Choroid plexus epithelial cell (primary cell): ENCODE measurements at regions not wholly inside any gene's neighbourhood (a gene's known extent, or its start where the extent isn't known, plus 50 kb on each side); places are given as distances from the start of the nearest gene placed in this dataset.

Experiments
- DNase-seq: peaks from one replicate; pipeline ENCODE4 v3.0.0-alpha.2; 2010; ENCODE audit warnings: low read depth
- H3K4me3 ChIP-seq: 2 replicates; pipeline ENCODE4 v1.5.1; 2011; ENCODE audit warnings: low read depth, mild to moderate bottlenecking, control low read depth, low read length, moderate library complexity
- TF ChIP-seq, protein P1 (sequence below): conservative IDR thresholded peaks from 2 replicates; pipeline ENCODE4 v1.5.1; 2011; ENCODE audit warnings: low read depth, mild to moderate bottlenecking, control low read depth, inconsistent platforms, low read length, moderate library complexity

DNA sequence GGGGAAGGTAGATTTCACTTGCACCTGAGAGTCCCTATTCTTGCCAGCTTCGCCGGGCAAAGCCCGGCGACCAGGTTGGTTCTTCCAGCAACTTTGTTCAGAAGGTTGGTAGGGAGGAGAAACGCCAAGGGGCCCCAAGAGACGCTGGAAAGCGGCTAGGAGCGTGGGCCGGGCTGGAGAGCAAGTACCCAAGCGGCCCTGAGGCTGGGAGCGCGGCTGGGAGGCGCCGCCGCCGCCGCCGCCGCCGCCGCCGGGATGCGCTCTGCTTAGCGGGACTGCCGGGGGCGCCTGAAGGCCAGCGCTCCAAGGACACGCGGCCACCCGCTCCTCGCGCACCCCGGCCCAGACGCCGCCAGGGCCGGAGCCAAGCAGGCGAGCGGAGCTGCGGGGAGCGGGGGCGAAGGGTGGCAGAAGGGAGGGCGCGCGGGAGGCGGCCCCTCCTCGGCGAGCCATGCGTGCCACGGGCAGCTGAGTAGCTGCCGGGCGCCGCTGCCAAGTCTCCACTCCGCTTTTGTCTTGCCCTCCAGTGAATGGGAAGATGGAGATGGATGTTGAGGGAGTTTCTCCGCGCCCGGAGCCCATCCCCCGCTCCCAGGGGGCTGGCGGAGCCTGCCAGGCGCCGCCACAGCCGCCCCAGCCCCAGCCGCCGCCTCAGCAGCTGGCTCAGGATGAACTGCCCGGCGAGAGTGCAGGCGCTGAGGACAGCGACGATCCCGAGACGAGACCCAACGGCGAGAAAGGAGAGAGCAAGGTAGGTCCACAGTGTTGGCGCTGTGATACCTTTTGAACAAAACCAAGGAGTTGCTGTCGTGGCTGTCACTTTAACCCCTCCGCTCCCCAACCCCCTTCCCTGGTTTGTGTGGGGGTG lies 227.4 kb upstream of the AZI2 start:
- H3K4me3 ChIP-seq: no peak overlapping the region
- no peak for DNase-seq

DNA sequence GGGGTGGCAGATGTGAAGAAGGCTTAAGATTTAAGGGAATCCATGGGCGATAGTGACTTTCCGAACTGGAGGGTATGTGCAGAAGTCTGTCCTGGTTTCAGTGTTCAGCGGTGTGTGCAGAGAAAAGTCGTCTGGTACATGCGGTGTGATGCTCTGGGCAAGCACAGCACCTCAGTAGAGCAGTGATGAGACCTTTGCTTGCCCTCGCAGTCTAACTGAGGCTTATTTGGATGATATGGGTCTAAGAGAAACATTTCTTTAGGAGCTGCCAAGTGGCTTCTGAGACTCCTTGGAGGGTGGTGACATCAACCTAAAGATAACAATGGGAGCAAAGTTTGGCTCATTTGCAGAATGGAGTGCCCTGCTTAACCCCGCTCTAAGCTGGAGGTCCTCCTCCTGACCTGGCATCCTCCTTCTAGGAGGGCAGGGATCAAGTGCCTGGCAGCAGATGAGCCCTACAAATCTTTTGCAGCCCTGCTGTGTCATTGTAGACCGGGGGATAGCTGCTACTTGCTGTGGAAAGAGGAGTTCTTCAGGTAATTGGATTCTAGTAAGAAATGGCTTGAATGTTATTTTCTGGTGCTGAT lies 228.1 kb upstream of the AZI2 start:
- no peak for DNase-seq
- TF ChIP-seq, protein P1, sequence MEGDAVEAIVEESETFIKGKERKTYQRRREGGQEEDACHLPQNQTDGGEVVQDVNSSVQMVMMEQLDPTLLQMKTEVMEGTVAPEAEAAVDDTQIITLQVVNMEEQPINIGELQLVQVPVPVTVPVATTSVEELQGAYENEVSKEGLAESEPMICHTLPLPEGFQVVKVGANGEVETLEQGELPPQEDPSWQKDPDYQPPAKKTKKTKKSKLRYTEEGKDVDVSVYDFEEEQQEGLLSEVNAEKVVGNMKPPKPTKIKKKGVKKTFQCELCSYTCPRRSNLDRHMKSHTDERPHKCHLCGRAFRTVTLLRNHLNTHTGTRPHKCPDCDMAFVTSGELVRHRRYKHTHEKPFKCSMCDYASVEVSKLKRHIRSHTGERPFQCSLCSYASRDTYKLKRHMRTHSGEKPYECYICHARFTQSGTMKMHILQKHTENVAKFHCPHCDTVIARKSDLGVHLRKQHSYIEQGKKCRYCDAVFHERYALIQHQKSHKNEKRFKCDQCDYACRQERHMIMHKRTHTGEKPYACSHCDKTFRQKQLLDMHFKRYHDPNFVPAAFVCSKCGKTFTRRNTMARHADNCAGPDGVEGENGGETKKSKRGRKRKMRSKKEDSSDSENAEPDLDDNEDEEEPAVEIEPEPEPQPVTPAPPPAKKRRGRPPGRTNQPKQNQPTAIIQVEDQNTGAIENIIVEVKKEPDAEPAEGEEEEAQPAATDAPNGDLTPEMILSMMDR: no peak
- no peak overlapping the region for H3K4me3 ChIP-seq

More for the DNA sequence above, 227.4 kb upstream of the AZI2 start:
- TF ChIP-seq, protein P1: no peak

DNA sequence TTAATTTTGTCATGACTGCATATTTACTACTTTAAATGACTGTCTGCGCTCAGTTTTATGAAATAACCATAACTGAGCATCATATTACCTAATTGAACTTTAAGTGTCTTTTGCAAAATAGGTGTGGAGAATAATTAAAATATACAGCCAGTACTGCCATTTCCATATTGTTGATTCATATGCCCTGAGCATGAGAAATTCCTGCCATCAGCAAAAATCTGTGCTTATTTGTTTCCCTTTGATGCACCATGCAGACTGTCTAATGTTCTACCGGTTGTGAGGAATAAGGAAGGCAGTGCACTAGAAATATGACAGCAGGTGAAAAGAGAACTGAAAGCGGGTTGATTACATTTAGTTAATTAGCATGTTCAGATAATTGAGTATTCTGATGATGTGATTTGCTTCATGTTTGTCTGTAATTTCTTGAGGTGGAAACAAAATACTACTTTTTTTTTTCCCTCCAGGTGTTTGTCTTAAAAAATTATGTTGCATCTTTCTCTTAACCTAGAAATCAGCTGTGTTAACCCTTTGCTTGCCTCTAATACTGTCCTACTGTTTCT lies 229.4 kb upstream of the AZI2 start:
- no peak for DNase-seq
- TF ChIP-seq, protein P1: no peak
- no peak overlapping the region for H3K4me3 ChIP-seq

DNA sequence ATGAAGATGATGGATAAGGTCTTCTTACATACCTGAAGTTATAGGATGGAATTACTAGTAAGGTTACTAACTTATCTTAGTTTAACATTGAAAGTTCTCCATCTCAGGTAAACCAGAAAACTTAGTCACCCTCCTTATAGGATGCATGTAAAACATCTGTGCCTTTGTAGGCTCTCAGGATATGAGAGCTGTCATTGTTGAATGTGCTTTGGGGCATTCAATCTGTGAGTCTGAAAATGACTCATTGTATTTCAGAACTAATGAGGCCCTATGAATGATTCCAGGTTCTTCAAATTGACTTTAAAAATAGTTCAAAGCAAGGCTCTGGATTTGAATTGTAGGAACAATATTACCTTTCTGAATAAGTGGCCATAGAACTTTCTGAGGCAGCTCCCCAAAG lies 237.7 kb upstream of the AZI2 start:
- TF ChIP-seq, protein P1: no peak
- H3K4me3 ChIP-seq: no peak overlapping the region
- DNase-seq: no peak

DNA sequence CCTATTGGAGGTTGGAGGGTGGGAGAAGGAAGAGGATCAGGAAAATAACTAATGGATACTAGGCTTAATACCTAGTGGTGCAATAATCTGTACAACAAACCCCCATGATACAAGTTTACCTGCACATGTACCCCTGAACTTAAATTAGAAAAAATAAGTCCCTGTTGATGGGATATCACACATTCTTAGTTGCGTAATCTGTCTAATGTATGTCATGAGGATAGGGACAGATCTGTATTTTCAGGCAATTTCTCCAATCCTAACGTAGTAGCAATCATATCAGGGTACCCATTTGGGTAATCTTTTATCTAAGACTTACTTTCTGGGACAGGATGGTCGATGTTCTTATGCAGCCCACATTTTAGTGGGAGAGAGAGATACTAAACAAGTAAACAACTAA lies 239.1 kb upstream of the AZI2 start:
- H3K4me3 ChIP-seq: no peak overlapping the region
- TF ChIP-seq, protein P1: no peak
- DNase-seq: no peak

DNA sequence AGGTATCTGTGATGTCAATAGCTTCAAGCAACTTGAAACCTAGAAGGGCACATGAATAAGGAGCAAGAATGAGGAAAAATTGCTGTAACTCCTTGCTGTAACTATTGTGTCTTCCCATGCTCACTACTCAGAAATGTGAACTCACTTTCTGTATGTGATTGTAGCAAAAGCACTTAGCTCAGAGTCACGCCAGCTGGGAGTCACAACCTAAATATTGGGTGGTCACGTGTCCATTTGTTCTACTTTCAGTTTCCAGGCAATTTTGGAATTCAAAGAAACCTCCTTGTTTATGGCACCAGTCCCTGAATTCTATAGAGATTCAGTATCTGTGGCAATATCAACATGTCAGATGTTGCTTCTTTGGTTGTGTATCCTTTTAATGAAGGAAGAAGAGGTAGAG lies 241.6 kb upstream of the AZI2 start:
- H3K4me3 ChIP-seq: no peak overlapping the region
- DNase-seq: no peak
- TF ChIP-seq, protein P1: no peak
